GM18861 (cell line): ENCODE measurements at regions not wholly inside any gene's neighbourhood (a gene's known extent, or its start where the extent isn't known, plus 50 kb on each side); places are given as distances from the start of the nearest gene placed in this dataset.
"Not testable (repeated sequence)": the region's sequence is repeated elsewhere in the genome, so short reads cannot be mapped to it uniquely, and the experiment has no call there.

ENCODE experiments used
- ATAC-seq: cut with Tn5 transposase; IDR thresholded peaks from one replicate; pipeline ENCODE4 v1.9.1; 2021; ENCODE audit not compliant: unreplicated experiment

GRCh38 chr7:19623676-19624075 is 85.2 kb downstream of the POLR1F start:
- ATAC-seq = no peak

- ATAC-seq = no peak
Measured at GRCh38 chr7:19621740-19622139, 87.1 kb downstream of the POLR1F start.

- ATAC-seq = no peak
Measured at GRCh38 chr7:19620470-19620869, 88.4 kb downstream of the POLR1F start.

- no peak for ATAC-seq
Measured at GRCh38 chr7:19619122-19619521, 89.7 kb downstream of the POLR1F start.

- no peak for ATAC-seq
Measured at GRCh38 chr7:19617901-19618300, 90.9 kb downstream of the POLR1F start.

- no peak for ATAC-seq
Measured at GRCh38 chr7:19610194-19610943, 98.5 kb downstream of the POLR1F start.

- no peak for ATAC-seq
Measured at GRCh38 chr7:19589446-19589845, 119.4 kb downstream of the POLR1F start.

GRCh38 chr7:19587291-19587690 is 121.5 kb downstream of the POLR1F start:
- ATAC-seq = peak; percentile 79

- ATAC-seq = no peak
Measured at GRCh38 chr7:19585761-19586160, 123.1 kb downstream of the POLR1F start.

- no peak for ATAC-seq
Measured at GRCh38 chr7:19575909-19576557, 132.8 kb downstream of the POLR1F start.

- no peak for ATAC-seq
Measured at GRCh38 chr7:19574131-19574530, 134.7 kb downstream of the POLR1F start.

- no peak for ATAC-seq
Measured at GRCh38 chr7:19572566-19572965, 136.3 kb downstream of the POLR1F start.

- no peak for ATAC-seq
Measured at GRCh38 chr7:19567011-19567410, 141.8 kb downstream of the POLR1F start.

- ATAC-seq = no peak
Measured at GRCh38 chr7:19565602-19566001, 143.2 kb downstream of the POLR1F start.

- ATAC-seq = no peak
Measured at GRCh38 chr7:19561121-19561805, 147.6 kb downstream of the POLR1F start.

- ATAC-seq = no peak
Measured at GRCh38 chr7:19560111-19560883, 148.5 kb downstream of the POLR1F start.

- ATAC-seq = no peak
Measured at GRCh38 chr7:19558527-19558926, 150.3 kb downstream of the POLR1F start.

GRCh38 chr7:19557726-19558465 is 150.9 kb downstream of the POLR1F start:
- ATAC-seq = no peak

GRCh38 chr7:19554581-19554980 is 154.3 kb downstream of the POLR1F start:
- no peak for ATAC-seq

GRCh38 chr7:19552576-19552975 is 156.3 kb downstream of the POLR1F start:
- ATAC-seq = no peak

- ATAC-seq = not testable (repeated sequence)
Measured at GRCh38 chr7:19549246-19549645, 159.6 kb downstream of the POLR1F start.
